GM18505 (cell line): ENCODE measurements at regions not wholly inside any gene's neighbourhood (a gene's known extent, or its start where the extent isn't known, plus 50 kb on each side); places are given as distances from the start of the nearest gene placed in this dataset.
A peak's percentile ranks its signal among the peaks of the same experiment; 100 is the strongest.
"Not testable (repeated sequence)": the region's sequence is repeated elsewhere in the genome, so short reads cannot be mapped to it uniquely, and the experiment has no call there.

ENCODE experiments used
- ATAC-seq: cut with Tn5 transposase; IDR thresholded peaks from one replicate; pipeline ENCODE4 v1.9.1; 2021; ENCODE audit not compliant: unreplicated experiment
- POLR2A ChIP-seq: IDR thresholded peaks from 4 replicates; pipeline ENCODE4 v1.6.1; 2011; ENCODE audit warnings: borderline replicate concordance; ENCODE audit not compliant: insufficient read depth, insufficient read length; ENCODE audit errors: extremely low read depth

GRCh38 chr6:91088976-91089375 lies 502.1 kb upstream of the MAP3K7 start:
- ATAC-seq: no peak
- TF ChIP-seq POLR2A: no peak

GRCh38 chr6:91088515-91088914 lies 501.6 kb upstream of the MAP3K7 start:
- no peak for TF ChIP-seq POLR2A
- no peak for ATAC-seq

GRCh38 chr6:91087908-91088307 lies 501.0 kb upstream of the MAP3K7 start:
- no peak for TF ChIP-seq POLR2A
- ATAC-seq: no peak

- no peak for TF ChIP-seq POLR2A
- no peak for ATAC-seq
Observed at GRCh38 chr6:91083211-91083610, 496.3 kb upstream of the MAP3K7 start.

- TF ChIP-seq POLR2A: no peak
- ATAC-seq: no peak
Observed at GRCh38 chr6:91082311-91082832, 495.5 kb upstream of the MAP3K7 start.

- peak; percentile 54 for ATAC-seq
- TF ChIP-seq POLR2A: no peak
Observed at GRCh38 chr6:91081452-91082067, 494.7 kb upstream of the MAP3K7 start.

- no peak for TF ChIP-seq POLR2A
- no peak for ATAC-seq
Observed at GRCh38 chr6:91080871-91081270, 494.0 kb upstream of the MAP3K7 start.

GRCh38 chr6:91079969-91080368 lies 493.1 kb upstream of the MAP3K7 start:
- ATAC-seq: no peak

GRCh38 chr6:91075244-91075976 lies 488.5 kb upstream of the MAP3K7 start:
- no peak for ATAC-seq
- no peak for TF ChIP-seq POLR2A

More at GRCh38 chr6:91079969-91080368, 493.1 kb upstream of the MAP3K7 start:
- no peak for TF ChIP-seq POLR2A

GRCh38 chr6:91063362-91063761 lies 476.5 kb upstream of the MAP3K7 start:
- no peak for TF ChIP-seq POLR2A
- no peak for ATAC-seq

- no peak for TF ChIP-seq POLR2A
Observed at GRCh38 chr6:91057689-91058088, 470.8 kb upstream of the MAP3K7 start.

GRCh38 chr6:91055959-91056358 lies 469.1 kb upstream of the MAP3K7 start:
- ATAC-seq: no peak
- TF ChIP-seq POLR2A: no peak

More at GRCh38 chr6:91057689-91058088, 470.8 kb upstream of the MAP3K7 start:
- no peak for ATAC-seq

- not testable (repeated sequence) for ATAC-seq
Observed at GRCh38 chr6:91052473-91053450, 465.9 kb upstream of the MAP3K7 start.

- ATAC-seq: no peak
- no peak for TF ChIP-seq POLR2A
Observed at GRCh38 chr6:91045161-91045560, 458.3 kb upstream of the MAP3K7 start.

- TF ChIP-seq POLR2A: no peak
- no peak for ATAC-seq
Observed at GRCh38 chr6:91043751-91044150, 456.9 kb upstream of the MAP3K7 start.
